ENCODE measurements at regions not wholly inside any gene's neighbourhood (a gene's known extent, or its start where the extent isn't known, plus 50 kb on each side); places are given as distances from the start of the nearest gene placed in this dataset.

- no peak for DNase-seq (ENCODE audit: low spot score)
Observed at GRCh38 chr11:32039149-32039548, 51.7 kb upstream of the RCN1 start.

DNA sequence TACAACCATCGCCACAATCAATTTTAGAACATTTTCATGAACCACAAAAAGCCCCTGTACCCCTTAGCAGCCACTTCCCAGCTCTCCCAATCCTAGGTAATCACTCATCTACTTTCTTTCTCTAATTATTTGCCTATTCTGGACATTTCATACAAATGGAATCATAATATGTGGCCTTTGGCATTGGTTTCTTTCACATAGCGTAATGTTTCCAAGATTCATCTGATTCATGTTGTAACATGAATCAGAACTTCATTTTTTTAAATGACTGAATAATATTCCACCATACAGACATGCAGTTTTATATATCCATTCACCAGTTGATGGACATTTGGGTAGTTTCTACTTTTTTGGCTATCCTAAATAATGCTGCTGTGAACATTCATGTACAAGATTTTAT lies 56.2 kb upstream of the RCN1 start:
- no peak for DNase-seq (ENCODE audit: low spot score)

DNA sequence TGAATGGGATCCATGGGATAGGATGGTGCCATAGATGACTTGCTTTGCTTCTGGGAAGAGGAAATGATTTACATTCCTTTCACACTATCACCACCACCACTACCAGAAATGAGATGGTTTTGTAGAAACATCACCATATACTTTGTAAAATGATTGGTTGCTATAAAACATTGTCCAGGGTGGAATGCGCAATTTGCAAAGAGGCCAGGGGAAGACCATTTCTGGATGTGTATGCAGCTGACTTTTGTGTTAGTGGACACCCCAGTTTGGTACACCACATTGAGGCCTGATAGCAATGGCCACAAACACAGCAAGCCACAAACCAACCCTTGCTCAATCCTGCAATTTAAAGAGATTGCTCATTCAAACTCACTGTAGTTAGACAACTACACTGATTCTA lies 56.7 kb upstream of the RCN1 start:
- DNase-seq (ENCODE audit: low spot score), result no peak

DNA sequence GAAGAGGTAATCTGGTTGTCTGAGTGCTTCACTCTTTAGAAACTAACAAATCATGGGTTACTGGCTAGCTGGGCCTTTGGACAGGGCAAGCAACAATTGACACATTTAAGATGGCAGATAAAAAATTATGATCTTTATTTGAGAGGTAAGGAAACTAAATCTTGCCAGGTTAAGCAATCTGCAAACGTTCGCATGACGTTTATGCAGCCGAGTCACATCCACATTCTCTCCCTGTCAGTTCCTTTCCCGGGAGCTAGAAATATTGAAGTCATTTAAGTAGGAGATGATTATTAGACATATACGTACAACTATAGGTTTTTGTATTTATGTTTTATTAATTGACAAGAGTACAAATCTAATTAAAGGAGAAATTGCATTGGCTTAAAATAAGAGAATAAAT lies 57.4 kb upstream of the RCN1 start:
- no peak for DNase-seq (ENCODE audit: low spot score)

GRCh38 chr11:32033067-32033466 lies 57.8 kb upstream of the RCN1 start:
- DNase-seq (ENCODE audit: low spot score), result no peak

- no peak for DNase-seq (ENCODE audit: low spot score)
Observed at GRCh38 chr11:32032478-32032877, 58.4 kb upstream of the RCN1 start.

DNA sequence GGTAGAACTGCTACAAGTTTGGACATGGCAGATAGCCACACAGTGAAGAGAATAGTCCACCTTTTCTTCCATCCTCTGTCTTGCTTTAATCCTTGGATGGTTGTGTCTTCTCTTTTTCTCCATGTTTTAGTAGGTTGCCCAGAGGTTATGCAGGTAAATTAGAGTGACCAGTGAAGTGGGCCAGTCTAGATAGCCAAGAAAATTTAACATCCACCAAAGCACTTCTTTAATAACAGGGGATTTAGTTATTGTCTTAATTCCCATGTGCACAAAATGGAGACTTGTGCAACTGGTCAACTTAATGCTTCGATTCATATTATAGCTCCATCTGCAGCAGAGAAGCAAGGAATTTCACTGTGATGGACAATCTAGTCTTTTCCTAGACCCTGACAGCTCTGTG lies 58.8 kb upstream of the RCN1 start:
- no peak for DNase-seq (ENCODE audit: low spot score)

GRCh38 chr11:32030875-32031503 lies 59.9 kb upstream of the RCN1 start:
- no peak for DNase-seq (ENCODE audit: low spot score)

DNA sequence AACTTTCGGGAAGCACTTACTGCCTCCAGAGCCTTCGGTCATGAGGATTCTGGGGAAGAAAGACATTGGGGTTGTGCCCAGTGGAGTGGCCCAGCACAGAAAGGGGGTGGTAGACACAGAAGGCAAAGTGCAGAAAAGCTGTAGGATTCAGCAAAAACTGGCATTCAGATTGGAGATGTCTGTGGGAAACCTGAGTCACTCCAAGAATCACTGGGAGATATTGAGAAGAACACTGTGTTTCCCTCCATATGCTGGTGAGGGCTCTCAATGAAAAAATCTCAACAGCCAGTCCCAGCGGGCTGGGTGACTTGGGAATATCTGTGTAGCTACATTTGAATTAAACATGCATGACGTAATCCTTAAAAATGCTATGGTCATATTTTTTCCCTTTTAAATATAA lies 61.2 kb upstream of the RCN1 start:
- no peak for DNase-seq (ENCODE audit: low spot score)

- DNase-seq (ENCODE audit: low spot score), result no peak
Observed at GRCh38 chr11:32028201-32028600, 62.7 kb upstream of the RCN1 start.

DNA sequence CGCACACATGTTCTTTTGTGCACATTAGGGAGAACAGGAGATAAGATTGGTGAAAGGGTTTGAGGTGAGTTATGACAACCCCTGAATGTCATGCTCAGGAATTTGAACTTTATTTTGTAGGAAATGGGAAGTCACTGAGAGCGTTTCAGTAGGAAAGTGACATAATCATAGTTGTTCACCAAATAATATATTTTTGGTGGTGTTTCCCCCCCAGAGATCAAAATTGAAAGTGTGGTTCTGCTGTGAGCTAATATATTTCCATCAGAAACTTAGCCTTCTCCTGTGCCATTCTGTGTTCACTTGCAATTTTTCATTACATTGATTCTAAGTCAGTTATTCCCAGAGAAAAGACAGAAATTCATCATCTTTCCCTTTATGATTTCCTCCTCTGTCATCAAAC lies 64.1 kb upstream of the RCN1 start:
- no peak for DNase-seq (ENCODE audit: low spot score)

- no peak for DNase-seq (ENCODE audit: low spot score)
Observed at GRCh38 chr11:32024948-32025347, 65.9 kb upstream of the RCN1 start.

GRCh38 chr11:32023370-32024305 lies 67.2 kb upstream of the RCN1 start:
- DNase-seq (ENCODE audit: low spot score), result no peak

DNA sequence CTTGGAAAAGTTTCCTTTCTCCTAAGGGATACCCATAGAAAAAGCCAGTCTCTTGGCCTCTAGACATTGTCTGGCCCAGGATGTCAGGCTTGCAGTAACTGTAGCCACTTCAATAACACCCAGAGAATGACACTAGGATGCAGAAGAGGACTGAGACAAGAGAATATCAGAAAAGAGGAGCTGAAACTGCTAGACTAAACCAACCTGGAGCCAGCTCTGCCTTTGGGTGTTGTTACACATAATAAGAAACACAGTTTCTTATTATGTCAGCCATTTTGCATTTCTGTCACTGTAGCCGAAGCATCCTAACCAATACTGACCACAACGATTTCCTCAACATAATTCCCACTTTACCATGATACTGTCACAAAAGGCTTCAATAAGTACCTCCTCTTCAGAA lies 72.2 kb upstream of the RCN1 start:
- no peak for DNase-seq (ENCODE audit: low spot score)

DNA sequence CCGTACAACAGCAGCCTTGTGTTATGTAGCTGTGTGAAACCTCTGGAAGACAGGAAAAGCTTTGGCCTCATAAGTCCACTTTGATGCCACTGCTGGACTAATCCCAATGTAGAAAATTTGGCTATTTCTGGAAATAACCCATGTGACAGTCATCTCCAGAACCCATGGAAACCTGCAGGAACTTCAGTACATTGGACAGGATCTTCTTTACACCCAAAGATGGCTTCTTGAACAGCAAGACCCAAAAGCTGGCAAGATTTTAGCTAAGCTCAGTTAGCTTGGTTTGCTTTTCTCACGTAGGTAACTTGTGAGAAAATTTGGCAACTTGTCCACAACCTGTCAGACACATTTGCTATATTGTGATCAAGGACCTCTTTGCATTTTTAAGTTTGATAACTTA lies 74.8 kb upstream of the RCN1 start:
- DNase-seq (ENCODE audit: low spot score), result no peak

GRCh38 chr11:32015427-32015826 lies 75.4 kb upstream of the RCN1 start:
- no peak for DNase-seq (ENCODE audit: low spot score)

DNA sequence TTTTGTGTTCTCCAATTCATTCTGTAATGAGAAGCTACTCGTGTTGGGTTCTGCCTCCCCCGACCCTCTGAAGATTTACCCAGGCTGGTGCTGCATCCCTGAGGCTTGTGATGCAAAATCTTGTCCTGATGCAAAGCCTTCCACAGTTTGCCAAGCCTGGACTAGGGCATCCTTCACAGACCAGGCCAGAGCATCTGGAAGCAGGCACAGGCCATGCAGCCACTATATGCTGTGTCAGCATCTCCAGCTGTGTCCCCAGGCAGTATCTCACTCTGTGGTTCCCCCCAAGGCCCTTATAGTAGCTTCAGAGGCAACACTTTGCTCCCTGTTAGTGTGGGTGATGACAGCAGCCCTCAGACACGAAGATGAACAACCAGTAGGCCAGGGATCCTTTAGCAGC lies 77.3 kb upstream of the RCN1 start:
- no peak for DNase-seq (ENCODE audit: low spot score)

DNA sequence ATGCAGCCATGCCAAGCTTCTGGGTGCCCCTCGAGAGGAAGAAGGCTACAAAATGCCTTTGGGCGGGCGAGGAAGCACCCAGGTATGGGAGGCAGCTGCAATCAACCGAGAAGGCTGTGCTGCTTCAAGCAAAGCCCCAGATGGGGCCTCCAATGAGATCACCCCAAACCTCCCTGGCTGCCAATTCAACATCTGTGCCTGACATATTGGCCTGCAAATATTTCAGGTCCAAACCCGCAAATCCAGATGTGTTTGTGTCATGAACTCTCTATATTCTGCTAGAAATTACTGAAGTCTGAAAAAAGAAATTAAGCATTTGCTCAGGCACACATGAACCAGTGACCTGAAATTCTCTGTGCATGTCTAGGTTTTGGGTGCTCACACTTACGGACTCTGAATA lies 78.8 kb upstream of the RCN1 start:
- DNase-seq (ENCODE audit: low spot score), result no peak

GRCh38 chr11:32008880-32009551 lies 81.9 kb upstream of the RCN1 start:
- no peak for DNase-seq (ENCODE audit: low spot score)

GRCh38 chr11:32006799-32007388 lies 84.0 kb upstream of the RCN1 start:
- DNase-seq (ENCODE audit: low spot score), result peak; percentile 7

- no peak for DNase-seq (ENCODE audit: low spot score)
Observed at GRCh38 chr11:32005786-32006416, 85.0 kb upstream of the RCN1 start.

DNA sequence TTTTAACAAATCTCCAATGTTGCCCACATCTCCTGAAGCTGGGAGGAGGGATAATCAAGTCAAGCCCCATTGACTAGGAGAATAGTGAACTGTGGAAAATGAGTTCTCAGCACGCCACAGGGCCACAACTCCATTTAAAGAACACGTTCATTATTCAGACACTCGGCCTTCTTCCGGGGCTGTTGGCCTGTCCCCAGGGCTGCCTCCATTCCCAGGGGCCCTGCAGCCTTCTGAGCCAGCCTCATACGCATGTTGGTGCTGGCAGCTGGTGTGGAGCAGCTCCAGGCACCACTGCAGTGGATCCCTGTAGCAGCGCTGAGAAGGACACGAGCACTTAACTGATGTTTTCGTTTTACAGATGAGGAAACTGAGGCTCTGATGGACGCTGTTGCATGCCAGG lies 87.5 kb upstream of the RCN1 start:
- no peak for DNase-seq (ENCODE audit: low spot score)
